ENCODE measurements at regions not wholly inside any gene's neighbourhood (a gene's known extent, or its start where the extent isn't known, plus 50 kb on each side); places are given as distances from the start of the nearest gene placed in this dataset.

GRCh38 chr18:54433368-54433767 is 75.7 kb downstream of the C18orf54 start:
- Histone ChIP-seq H3K27me3 (replicated peaks; ENCODE audit: insufficient read depth) (no peaks in the 10 kb centered on the region), H3K36me3 (no peaks in the 10 kb centered on the region), H3K4me3 (no peak overlapping the region), H3K27ac (no peak overlapping the region), H3K9me3 (no peaks in the 10 kb centered on the region), H3K4me1 (ENCODE audit: control insufficient read depth in 1 of 2, low read depth in 2 of 2) (no peaks in the 10 kb centered on the region)
- no peak for ATAC-seq (ENCODE audit: insufficient number of reproducible peaks, low FRiP score, low read depth)
- no peak for DNase-seq (ENCODE audit: low spot score)
- no peak for TF ChIP-seq CTCF (IDR thresholded peaks at IDR 0.05)

GRCh38 chr18:54433857-54434256 is 76.2 kb downstream of the C18orf54 start:
- no peaks in the 10 kb centered on the region for H3K4me1 ChIP-seq (ENCODE audit: control insufficient read depth in 1 of 2, low read depth in 2 of 2)

GRCh38 chr18:54434453-54434852 is 76.7 kb downstream of the C18orf54 start:
- DNase-seq (ENCODE audit: low spot score) (no peak), ATAC-seq (ENCODE audit: insufficient number of reproducible peaks, low FRiP score, low read depth) (no peak)
- H3K36me3 ChIP-seq: no peaks in the 10 kb centered on the region
- no peaks in the 10 kb centered on the region for H3K4me1 ChIP-seq (ENCODE audit: control insufficient read depth in 1 of 2, low read depth in 2 of 2)
- H3K27me3 ChIP-seq (replicated peaks; ENCODE audit: insufficient read depth): no peaks in the 10 kb centered on the region
- no peak overlapping the region for H3K27ac ChIP-seq
- no peak overlapping the region for H3K4me3 ChIP-seq
- H3K9me3 ChIP-seq: no peaks in the 10 kb centered on the region
- no peak for TF ChIP-seq CTCF (IDR thresholded peaks at IDR 0.05)

More at GRCh38 chr18:54433857-54434256, 76.2 kb downstream of the C18orf54 start:
- H3K9me3 ChIP-seq: no peaks in the 10 kb centered on the region
- no peak overlapping the region for H3K4me3 ChIP-seq
- ATAC-seq (ENCODE audit: insufficient number of reproducible peaks, low FRiP score, low read depth) (no peak), DNase-seq (ENCODE audit: low spot score) (no peak)
- no peak overlapping the region for H3K27ac ChIP-seq
- no peaks in the 10 kb centered on the region for H3K27me3 ChIP-seq (replicated peaks; ENCODE audit: insufficient read depth)
- TF ChIP-seq CTCF (IDR thresholded peaks at IDR 0.05): no peak
- no peaks in the 10 kb centered on the region for H3K36me3 ChIP-seq

GRCh38 chr18:54436501-54436900 is 78.8 kb downstream of the C18orf54 start:
- Histone ChIP-seq H3K9me3 (no peaks in the 10 kb centered on the region), H3K4me3 (no peak overlapping the region), H3K27me3 (replicated peaks; ENCODE audit: insufficient read depth) (no peaks in the 10 kb centered on the region), H3K27ac (no peak overlapping the region), H3K4me1 (ENCODE audit: control insufficient read depth in 1 of 2, low read depth in 2 of 2) (no peaks in the 10 kb centered on the region), H3K36me3 (no peaks in the 10 kb centered on the region)
- no peak for ATAC-seq (ENCODE audit: insufficient number of reproducible peaks, low FRiP score, low read depth)
- TF ChIP-seq CTCF (IDR thresholded peaks at IDR 0.05): no peak
- DNase-seq (ENCODE audit: low spot score): no peak

- DNase-seq (ENCODE audit: low spot score) (no peak), ATAC-seq (ENCODE audit: insufficient number of reproducible peaks, low FRiP score, low read depth) (no peak)
- Histone ChIP-seq H3K27me3 (replicated peaks; ENCODE audit: insufficient read depth) (no peaks in the 10 kb centered on the region), H3K4me1 (ENCODE audit: control insufficient read depth in 1 of 2, low read depth in 2 of 2) (no peaks in the 10 kb centered on the region), H3K4me3 (no peak overlapping the region), H3K36me3 (no peaks in the 10 kb centered on the region), H3K27ac (no peak overlapping the region), H3K9me3 (no peaks in the 10 kb centered on the region)
- no peak for TF ChIP-seq CTCF (IDR thresholded peaks at IDR 0.05)
These were observed 82.6 kb downstream of the C18orf54 start for GRCh38 chr18:54440292-54440691.

Measured in thoracic aorta (tissue), 2 donors.